EL (cell line): ENCODE measurements at regions not wholly inside any gene's neighbourhood (a gene's known extent, or its start where the extent isn't known, plus 50 kb on each side); places are given as distances from the start of the nearest gene placed in this dataset.
A peak's percentile ranks its signal among the peaks of the same experiment; 100 is the strongest.

ENCODE experiments used
- DNase-seq: peaks from one replicate; pipeline ENCODE4 v3.0.0-alpha.2; 2016

- DNase-seq, result no peak
Measured at GRCh38 chr1:98021126-98021525, 100.3 kb upstream of the DPYD start.

- no peak for DNase-seq
Measured at GRCh38 chr1:98019747-98020146, 98.9 kb upstream of the DPYD start.

GRCh38 chr1:98018074-98018473 is 97.2 kb upstream of the DPYD start:
- DNase-seq, result no peak

- no peak for DNase-seq
Measured at GRCh38 chr1:98017184-98017583, 96.3 kb upstream of the DPYD start.

- no peak for DNase-seq
Measured at GRCh38 chr1:98008373-98008772, 87.5 kb upstream of the DPYD start.

- DNase-seq, result peak; percentile 71
Measured at GRCh38 chr1:98005326-98006010, 84.6 kb upstream of the DPYD start.

- DNase-seq, result no peak
Measured at GRCh38 chr1:98003442-98003841, 82.6 kb upstream of the DPYD start.

DNA sequence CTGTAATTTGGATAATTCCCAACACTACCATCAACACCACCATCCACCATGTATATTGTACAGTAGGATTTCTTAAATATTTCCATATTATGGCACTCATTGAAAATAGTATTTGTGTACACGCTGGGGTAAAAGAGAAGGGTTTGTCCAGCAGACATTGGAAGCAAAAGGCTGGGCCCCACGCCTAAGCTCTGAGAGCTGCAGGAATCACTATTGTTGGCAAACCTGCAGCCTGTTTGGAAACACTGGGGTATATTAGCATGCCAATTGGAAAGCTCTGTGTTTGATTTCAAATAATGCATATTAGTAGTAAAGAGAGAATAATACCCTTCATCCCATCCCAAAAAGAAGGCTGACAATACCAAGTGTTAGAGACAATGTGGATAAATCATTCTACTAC is 81.5 kb upstream of the DPYD start:
- no peak for DNase-seq

DNA sequence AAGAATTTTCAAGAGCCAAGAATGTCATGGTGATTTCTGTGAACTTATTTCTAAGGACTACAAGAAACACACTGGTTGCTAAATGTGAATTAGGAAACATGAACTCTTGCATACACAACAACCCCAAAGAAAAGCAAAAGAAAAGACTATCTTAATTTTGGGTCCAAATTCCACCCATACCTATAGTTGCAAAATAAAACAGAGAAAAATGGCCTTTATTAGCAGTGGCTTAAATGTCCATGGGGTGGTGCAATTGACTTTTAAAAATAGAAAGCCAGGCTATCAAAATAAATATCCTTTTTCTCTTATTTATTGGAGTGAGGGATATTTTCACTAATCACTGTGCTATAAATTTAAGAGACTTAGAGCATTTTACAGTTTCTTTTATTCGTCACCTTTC is 80.9 kb upstream of the DPYD start:
- peak; percentile 32 for DNase-seq

GRCh38 chr1:97999320-97999719 is 78.5 kb upstream of the DPYD start:
- peak; percentile 96 for DNase-seq

GRCh38 chr1:97996880-97997279 is 76.0 kb upstream of the DPYD start:
- peak; percentile 41 for DNase-seq

- DNase-seq, result peak; percentile 55
Measured at GRCh38 chr1:97989094-97989680, 68.4 kb upstream of the DPYD start.

GRCh38 chr1:97986041-97987005 is 65.5 kb upstream of the DPYD start:
- DNase-seq, result no peak

GRCh38 chr1:97983126-97983525 is 62.3 kb upstream of the DPYD start:
- no peak for DNase-seq

GRCh38 chr1:97980530-97980929 is 59.7 kb upstream of the DPYD start:
- DNase-seq, result no peak

DNA sequence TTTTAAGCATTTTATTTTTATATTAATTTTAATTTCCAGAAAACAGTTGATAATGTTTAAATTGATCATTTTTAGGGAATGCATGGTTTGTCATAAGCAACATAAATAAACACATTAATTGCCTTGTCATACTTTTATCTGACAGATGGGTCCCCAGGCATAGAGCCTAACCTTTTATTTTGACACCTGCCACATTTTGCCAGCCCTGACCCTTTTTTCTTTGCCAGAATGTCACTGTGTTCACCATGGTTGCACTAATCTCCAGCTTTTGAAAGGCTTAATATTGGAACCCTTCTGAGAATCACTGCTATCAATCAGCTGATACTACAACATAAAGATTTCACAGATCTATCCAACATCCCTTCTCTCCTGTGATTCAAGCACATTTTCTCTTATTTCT is 56.0 kb upstream of the DPYD start:
- DNase-seq, result no peak
